ENCODE measurements at regions not wholly inside any gene's neighbourhood (a gene's known extent, or its start where the extent isn't known, plus 50 kb on each side); places are given as distances from the start of the nearest gene placed in this dataset.
A peak's percentile ranks its signal among the peaks of the same experiment; 100 is the strongest.

GRCh38 chr5:147168578-147169327 lies 66.1 kb upstream of the STK32A start:
- 53% methylated on average over 4 of the region's 4 CpGs for WGBS (ENCODE audit: low lambda C conversion rate)
- TF ChIP-seq NFIC (IDR thresholded peaks at IDR 0.05; ENCODE audit: borderline replicate concordance) (no peak), RXRA (IDR thresholded peaks at IDR 0.05; ENCODE audit: borderline replicate concordance, low read depth) (no peak), CHD2 (IDR thresholded peaks at IDR 0.05; ENCODE audit: low read length, partially characterized antibody) (no peak), MEF2A (IDR thresholded peaks at IDR 0.05; ENCODE audit: borderline replicate concordance, low read depth) (0 out of 2 replicates have a peak, but pooled peaks have one; percentile 27), ZBTB33 (IDR thresholded peaks at IDR 0.05; ENCODE audit: borderline replicate concordance, low read depth) (no peak), REST (IDR thresholded peaks at IDR 0.05; ENCODE audit: low read depth, low read length) (no peak), FOXM1 (IDR thresholded peaks at IDR 0.05; ENCODE audit: low read depth) (no peak), POLR2AphosphoS5 (IDR thresholded peaks at IDR 0.05; ENCODE audit: low read depth, low read length) (no peak), RFX5 (IDR thresholded peaks at IDR 0.05; ENCODE audit: low read length) (no peak), TCF12 (IDR thresholded peaks at IDR 0.05) (peak; percentile 54), TEAD4 (IDR thresholded peaks at IDR 0.05; ENCODE audit: borderline replicate concordance, insufficient read depth) (no peak), MAX (IDR thresholded peaks at IDR 0.05; ENCODE audit: low read depth) (peak; percentile 95), GATA2 (CRISPR knock-in tag; IDR thresholded peaks at IDR 0.05) (no peak), PBX3 (IDR thresholded peaks at IDR 0.05) (peak; percentile 4; the same call in 1 of the 2 replicates), USF1 (IDR thresholded peaks at IDR 0.05; ENCODE audit: borderline replicate concordance, low read depth) (0 out of 2 replicates have a peak, but pooled peaks have one; percentile 7), YY1 (IDR thresholded peaks at IDR 0.05; ENCODE audit: low read depth) (no peak), JUND (IDR thresholded peaks at IDR 0.05) (peak; percentile 24; the same call in 1 of the 2 replicates), SIN3A (IDR thresholded peaks at IDR 0.05; ENCODE audit: borderline replicate concordance, low read depth, low read length) (no peak), ELF1 (IDR thresholded peaks at IDR 0.05) (no peak), GABPA (IDR thresholded peaks at IDR 0.05; ENCODE audit: low read depth) (no peak), EZH2phosphoT487 (IDR thresholded peaks at IDR 0.05; ENCODE audit: borderline replicate concordance, low read depth) (no peak), MXI1 (IDR thresholded peaks at IDR 0.05; ENCODE audit: low read depth, low read length) (no peak), IRF3 (IDR thresholded peaks at IDR 0.05; ENCODE audit: low read depth, low read length) (no peak), FOXJ3 (CRISPR knock-in tag; IDR thresholded peaks at IDR 0.05) (no peak), SMC3 (IDR thresholded peaks at IDR 0.05; ENCODE audit: low read depth, low read length) (no peak), NRF1 (IDR thresholded peaks at IDR 0.05; ENCODE audit: low read depth, low read length) (no peak)

More at GRCh38 chr5:147168578-147169327, 66.1 kb upstream of the STK32A start:
- ChIA-PET CTCF (interaction anchor here (0.8 to 1.5 kb wide), 3 partner anchors 11 to 20 kb away, joined by 3 to 7 read pairs (median 3); no protein-coding TSS in a partner anchor), POLR2A (no interaction called here)
- Histone ChIP-seq H3K36me3 (replicated peaks in 1 of 2; ENCODE audit: control insufficient read depth in 1 of 2, insufficient read depth in 2 of 2, low read length in 1 of 2) (no peaks in the 10 kb centered on the region), H3F3A (replicated peaks; ENCODE audit: insufficient read depth) (peaks cover 23% of the 10 kb centered on the region), H3K27ac (ENCODE audit: low read depth in 2 of 2, low read length in 1 of 2) (peak overlapping the region in 1 of 2 experiments; percentile 76; a peak in 2 of 4 replicates), H4K20me1 (ENCODE audit: insufficient read depth) (no peaks in the 10 kb centered on the region), H3K79me2 (ENCODE audit: insufficient read depth) (no peaks in the 10 kb centered on the region), H3K9me3 (no peaks in the 10 kb centered on the region), H3K4me1 (ENCODE audit: control insufficient read depth in 1 of 2, insufficient read depth in 2 of 2, low read depth in 1 of 2, low read length in 1 of 2) (peaks cover 2 to 22% of the 10 kb centered on the region in 2 experiments; a peak in 3 of 4 replicates), H3K9me2 (no peaks in the 10 kb centered on the region), H3K4me2 (peak overlapping the region; percentile 29), H2AFZ (ENCODE audit: low read depth) (0 out of 2 replicates have a peak overlapping the region, but pooled peaks have one; percentile 23), H3K27me3 (ENCODE audit: insufficient read depth) (no peaks in the 10 kb centered on the region), H3K4me3 (ENCODE audit: low read depth in 2 of 2, low read length in 1 of 2) (no peak overlapping the region), H3K9ac (peak overlapping the region; percentile 18; the same call in 1 of the 2 replicates)
- DNase-seq, result no peak
